ENCODE measurements at regions not wholly inside any gene's neighbourhood (a gene's known extent, or its start where the extent isn't known, plus 50 kb on each side); places are given as distances from the start of the nearest gene placed in this dataset.

- DNase-seq: no peak
Observed at GRCh38 chrX:148372925-148373324, 127.5 kb upstream of the AFF2 start.

GRCh38 chrX:148376342-148376741 lies 124.1 kb upstream of the AFF2 start:
- DNase-seq: no peak

- DNase-seq: no peak
Observed at GRCh38 chrX:148380107-148380506, 120.3 kb upstream of the AFF2 start.

GRCh38 chrX:148380650-148381561 lies 119.5 kb upstream of the AFF2 start:
- DNase-seq: no peak

GRCh38 chrX:148381603-148382002 lies 118.8 kb upstream of the AFF2 start:
- DNase-seq: no peak

GRCh38 chrX:148382983-148383382 lies 117.4 kb upstream of the AFF2 start:
- no peak for DNase-seq

- DNase-seq: no peak
Observed at GRCh38 chrX:148385471-148385870, 114.9 kb upstream of the AFF2 start.

- DNase-seq: no peak
Observed at GRCh38 chrX:148389629-148390028, 110.8 kb upstream of the AFF2 start.

GRCh38 chrX:148412006-148412405 lies 88.4 kb upstream of the AFF2 start:
- DNase-seq: no peak

- no peak for DNase-seq
Observed at GRCh38 chrX:148416142-148416541, 84.3 kb upstream of the AFF2 start.

GRCh38 chrX:148416931-148417330 lies 83.5 kb upstream of the AFF2 start:
- no peak for DNase-seq

- no peak for DNase-seq
Observed at GRCh38 chrX:148417934-148418333, 82.5 kb upstream of the AFF2 start.

- DNase-seq: no peak
Observed at GRCh38 chrX:148422526-148422925, 77.9 kb upstream of the AFF2 start.

- DNase-seq: no peak
Observed at GRCh38 chrX:148424570-148424969, 75.8 kb upstream of the AFF2 start.

GRCh38 chrX:148426467-148426866 lies 74.0 kb upstream of the AFF2 start:
- no peak for DNase-seq

- DNase-seq: no peak
Observed at GRCh38 chrX:148441387-148441786, 59.0 kb upstream of the AFF2 start.

- DNase-seq: no peak
Observed at GRCh38 chrX:148443216-148443615, 57.2 kb upstream of the AFF2 start.

GRCh38 chrX:148448686-148449085 lies 51.7 kb upstream of the AFF2 start:
- DNase-seq: no peak
